Lower leg skin (tissue), 4 donors: ENCODE measurements at regions not wholly inside any gene's neighbourhood (a gene's known extent, or its start where the extent isn't known, plus 50 kb on each side); places are given as distances from the start of the nearest gene placed in this dataset.

Source experiments
- DNase-seq, 2 donors: peaks; one replicate each; pipeline ENCODE4 v3.0.0-alpha.2; 2019; ENCODE audit warnings: low spot score in 2 of 2
- H3K4me3 ChIP-seq: fragments of 200-600 bp; sonication (generic); 2 replicates; pipeline ENCODE4 v1.5.1; 2017; ENCODE audit warnings: mild to moderate bottlenecking, low read depth; ENCODE audit not compliant: poor library complexity, severe bottlenecking
- CTCF ChIP-seq, 3 donors: fragments of 450-650 bp; IDR thresholded peaks; one replicate each; pipeline ENCODE4 v1.5.1; 2016; ENCODE audit warnings: antibody characterized with exemption in 3 of 3, mild to moderate bottlenecking in 3 of 3, moderate library complexity in 2 of 3
- POLR2A ChIP-seq, 2 donors: fragments of 450-650 bp; IDR thresholded peaks; one replicate each; pipeline ENCODE4 v1.6.1; 2016 to 2017; ENCODE audit warnings: antibody characterized with exemption in 2 of 2, mild to moderate bottlenecking in 1 of 2, moderate library complexity in 1 of 2
- WGBS, 2 donors: methylation state at CpG; one replicate each; pipeline ENCODE4 v1.1.5; 2018; 5-methylcytosine and 5-hydroxymethylcytosine counted together
- intact Hi-C: fragments of 100-400 bp; cut with DNase I; formaldehyde crosslinking; loops from one replicate; pipeline ENCODE4 v1.15.0; 2023; ENCODE audit warnings: low total_unique reads

- intact Hi-C loops = no loop called here
- H3K4me3 ChIP-seq = no peak overlapping the region
- TF ChIP-seq POLR2A (IDR thresholded peaks at IDR 0.05) (no peak), CTCF (IDR thresholded peaks at IDR 0.05) (no peak)
- WGBS, 2 donors = 41 to 56% methylated on average over 1 of the region's 1 CpG
- DNase-seq = no peak
Observed at GRCh38 chr16:51500306-51500705, 349.2 kb upstream of the SALL1 start.

DNA sequence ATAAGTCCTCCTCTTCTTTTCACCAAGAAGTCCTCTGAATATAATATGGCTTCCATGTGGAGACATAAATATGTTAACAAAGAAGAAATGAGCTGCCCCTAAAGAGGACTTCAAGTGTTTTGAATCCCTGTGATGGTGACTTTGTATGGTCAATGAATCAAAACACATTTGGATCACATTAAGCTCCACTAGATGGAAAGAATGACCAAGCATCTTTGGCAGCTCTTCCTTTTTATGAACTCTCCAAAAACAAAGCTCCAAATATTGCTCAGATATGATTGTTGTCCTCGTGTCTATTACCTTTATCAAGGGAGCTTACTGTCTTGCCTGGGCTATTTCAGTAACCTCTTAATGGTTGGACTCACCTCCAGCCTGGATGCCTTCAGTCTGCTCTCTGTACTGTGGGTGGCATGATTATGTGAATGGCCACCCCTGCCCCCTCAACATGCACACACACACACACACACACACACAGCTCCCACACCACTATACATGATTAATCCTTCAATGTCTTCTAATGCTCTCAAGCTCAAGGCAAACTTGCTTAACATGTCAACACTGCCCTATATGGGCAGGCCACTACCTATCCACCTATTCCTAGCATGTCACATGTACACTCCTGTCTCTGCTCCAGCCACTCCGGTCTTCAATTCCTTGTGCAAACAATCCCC is 346.6 kb upstream of the SALL1 start:
- DNase-seq = no peak
- intact Hi-C loops = no loop called here
- TF ChIP-seq POLR2A (IDR thresholded peaks at IDR 0.05) (no peak), CTCF (IDR thresholded peaks at IDR 0.05) (no peak)
- no peak overlapping the region for H3K4me3 ChIP-seq
- WGBS, 2 donors = 46 to 51% methylated on average over 2 of the region's 2 CpGs

DNA sequence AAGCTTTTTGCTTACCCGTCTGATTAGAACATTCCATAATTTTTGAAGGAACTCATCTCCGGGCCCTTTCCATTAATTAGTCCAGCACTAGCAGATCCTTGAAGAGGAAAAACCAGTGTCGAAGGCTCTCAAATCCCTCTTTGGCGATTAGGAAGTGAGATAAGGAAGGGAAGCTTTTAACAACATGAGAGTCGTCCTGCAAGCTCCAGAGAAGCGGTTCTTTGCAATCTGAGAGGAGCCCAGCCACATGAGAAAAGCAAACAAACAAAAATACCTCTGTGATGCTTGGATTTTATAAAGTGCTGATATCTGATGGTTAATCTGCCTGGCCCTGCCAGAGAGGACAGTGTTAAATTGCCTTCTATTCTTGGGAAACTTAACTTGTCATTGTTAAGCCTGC is 339.8 kb upstream of the SALL1 start:
- 35 to 40% methylated on average over 6 of the region's 6 CpGs for WGBS, 2 donors

GRCh38 chr16:51487880-51488279 is 336.8 kb upstream of the SALL1 start:
- no peak for DNase-seq
- WGBS, 2 donors = 83 to 86% methylated on average over 2 of the region's 2 CpGs
- H3K4me3 ChIP-seq = no peak overlapping the region
- TF ChIP-seq CTCF (IDR thresholded peaks at IDR 0.05) = no peak
- TF ChIP-seq POLR2A (IDR thresholded peaks at IDR 0.05) = no peak
- intact Hi-C loops = no loop called here

More for the DNA sequence above, 339.8 kb upstream of the SALL1 start:
- no peak overlapping the region for H3K4me3 ChIP-seq
- intact Hi-C loops = no loop called here
- TF ChIP-seq POLR2A (IDR thresholded peaks at IDR 0.05) = no peak
- TF ChIP-seq CTCF (IDR thresholded peaks at IDR 0.05) = no peak
- DNase-seq = no peak

DNA sequence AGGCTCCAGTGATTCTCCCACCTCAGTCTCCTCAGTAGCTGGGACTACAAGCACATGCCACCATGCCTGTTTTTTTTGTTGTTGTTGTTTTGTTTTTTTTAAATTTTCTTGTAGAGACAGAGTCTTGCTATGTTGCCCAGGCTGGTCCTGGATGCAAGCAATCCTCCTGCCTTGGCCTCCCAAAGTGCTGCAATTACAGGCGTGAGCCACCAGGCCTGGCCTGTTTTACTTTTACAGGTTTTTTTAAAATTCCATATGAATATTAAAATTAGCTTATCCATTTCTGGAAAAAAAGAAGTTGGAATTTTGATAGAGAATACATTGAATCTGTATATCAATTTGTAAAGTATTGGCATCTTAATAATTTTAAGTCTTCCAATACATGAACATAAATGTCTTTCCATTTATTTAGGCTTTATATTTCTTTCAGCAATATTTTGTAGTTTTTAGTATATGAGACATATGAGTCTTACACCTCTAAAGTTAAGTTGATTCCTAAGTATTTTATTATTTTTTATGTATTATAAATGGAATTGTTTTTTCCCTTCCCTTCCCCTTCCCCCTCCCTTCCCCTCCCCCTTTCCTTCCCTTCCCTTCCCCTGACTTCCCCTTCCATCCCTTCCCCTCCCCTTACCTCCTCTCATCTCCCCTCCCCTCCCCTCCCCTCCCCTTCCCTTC is 323.5 kb upstream of the SALL1 start:
- TF ChIP-seq POLR2A (IDR thresholded peaks at IDR 0.05) (no peak), CTCF (IDR thresholded peaks at IDR 0.05) (no peak)
- 88 to 100% methylated on average over 1 of the region's 1 CpG for WGBS, 2 donors
- DNase-seq = no peak
- intact Hi-C loops = no loop called here
- no peak overlapping the region for H3K4me3 ChIP-seq
